HG03045 (cell line): ENCODE measurements at regions not wholly inside any gene's neighbourhood (a gene's known extent, or its start where the extent isn't known, plus 50 kb on each side); places are given as distances from the start of the nearest gene placed in this dataset.
"Not testable (repeated sequence)": the region's sequence is repeated elsewhere in the genome, so short reads cannot be mapped to it uniquely, and the experiment has no call there.

Experiments used
- ATAC-seq: cut with Tn5 transposase; IDR thresholded peaks from one replicate; pipeline ENCODE4 v1.9.1; 2021; ENCODE audit warnings: mild to moderate bottlenecking, moderate library complexity; ENCODE audit not compliant: unreplicated experiment

GRCh38 chr7:88615336-88615735, 144.2 kb upstream of the ZNF804B start:
- no peak for ATAC-seq

GRCh38 chr7:88614736-88615135, 144.8 kb upstream of the ZNF804B start:
- no peak for ATAC-seq

GRCh38 chr7:88610942-88611341, 148.6 kb upstream of the ZNF804B start:
- no peak for ATAC-seq

GRCh38 chr7:88600695-88601094, 158.8 kb upstream of the ZNF804B start:
- ATAC-seq = no peak

GRCh38 chr7:88599528-88599927, 160.0 kb upstream of the ZNF804B start:
- no peak for ATAC-seq

GRCh38 chr7:88597941-88598425, 161.5 kb upstream of the ZNF804B start:
- ATAC-seq = no peak

GRCh38 chr7:88590963-88591362, 168.5 kb upstream of the ZNF804B start:
- no peak for ATAC-seq

- ATAC-seq = no peak
These were observed 169.6 kb upstream of the ZNF804B start for GRCh38 chr7:88589927-88590326.

GRCh38 chr7:88586890-88587289, 172.6 kb upstream of the ZNF804B start:
- no peak for ATAC-seq

- ATAC-seq = no peak
These were observed 173.3 kb upstream of the ZNF804B start for GRCh38 chr7:88586219-88586618.

- ATAC-seq = no peak
These were observed 182.8 kb upstream of the ZNF804B start for GRCh38 chr7:88576720-88577119.

GRCh38 chr7:88566162-88566729, 193.3 kb upstream of the ZNF804B start:
- ATAC-seq = no peak

- ATAC-seq = no peak
These were observed 194.1 kb upstream of the ZNF804B start for GRCh38 chr7:88565401-88565800.

- ATAC-seq = not testable (repeated sequence)
These were observed 203.1 kb upstream of the ZNF804B start for GRCh38 chr7:88556441-88556840.

- ATAC-seq = not testable (repeated sequence)
These were observed 204.7 kb upstream of the ZNF804B start for GRCh38 chr7:88554847-88555246.

GRCh38 chr7:88548399-88548798, 211.1 kb upstream of the ZNF804B start:
- no peak for ATAC-seq

- no peak for ATAC-seq
These were observed 212.7 kb upstream of the ZNF804B start for GRCh38 chr7:88546808-88547207.

GRCh38 chr7:88545663-88546062, 213.8 kb upstream of the ZNF804B start:
- ATAC-seq = no peak

- no peak for ATAC-seq
These were observed 219.5 kb upstream of the ZNF804B start for GRCh38 chr7:88540012-88540411.

GRCh38 chr7:88539518-88539917, 220.0 kb upstream of the ZNF804B start:
- ATAC-seq = no peak

GRCh38 chr7:88523645-88524044, 217.0 kb upstream of the STEAP4 start:
- ATAC-seq = no peak

- no peak for ATAC-seq
These were observed 216.1 kb upstream of the STEAP4 start for GRCh38 chr7:88522771-88523293.

GRCh38 chr7:88516429-88516828, 209.7 kb upstream of the STEAP4 start:
- ATAC-seq = no peak
